ENCODE measurements at regions not wholly inside any gene's neighbourhood (a gene's known extent, or its start where the extent isn't known, plus 50 kb on each side); places are given as distances from the start of the nearest gene placed in this dataset.

DNA sequence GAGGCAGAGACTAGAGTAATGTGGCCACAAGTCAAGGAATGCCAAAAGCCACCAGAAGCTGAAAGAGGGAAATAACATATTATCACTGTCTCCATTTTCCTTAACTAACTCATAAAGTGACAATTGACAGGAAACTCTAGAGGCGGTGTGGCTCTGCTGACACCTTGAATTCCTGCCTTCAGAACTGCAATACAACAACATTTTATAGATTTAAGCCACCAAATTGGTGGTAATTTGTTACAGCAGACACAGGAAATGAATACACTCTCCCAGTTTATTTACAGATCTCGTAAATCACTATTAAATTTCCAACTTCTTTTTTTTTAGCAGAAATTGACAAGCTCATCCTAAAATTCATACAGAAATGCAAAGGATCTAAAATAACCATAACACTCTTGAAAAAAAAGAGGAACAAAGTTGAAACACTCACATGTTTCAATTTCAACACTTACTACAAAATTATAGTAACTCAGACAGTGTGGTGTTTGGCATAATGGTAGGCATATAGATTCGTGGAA, 449.9 kb downstream of the OTOL1 start:
- TF ChIP-seq, protein P1, sequence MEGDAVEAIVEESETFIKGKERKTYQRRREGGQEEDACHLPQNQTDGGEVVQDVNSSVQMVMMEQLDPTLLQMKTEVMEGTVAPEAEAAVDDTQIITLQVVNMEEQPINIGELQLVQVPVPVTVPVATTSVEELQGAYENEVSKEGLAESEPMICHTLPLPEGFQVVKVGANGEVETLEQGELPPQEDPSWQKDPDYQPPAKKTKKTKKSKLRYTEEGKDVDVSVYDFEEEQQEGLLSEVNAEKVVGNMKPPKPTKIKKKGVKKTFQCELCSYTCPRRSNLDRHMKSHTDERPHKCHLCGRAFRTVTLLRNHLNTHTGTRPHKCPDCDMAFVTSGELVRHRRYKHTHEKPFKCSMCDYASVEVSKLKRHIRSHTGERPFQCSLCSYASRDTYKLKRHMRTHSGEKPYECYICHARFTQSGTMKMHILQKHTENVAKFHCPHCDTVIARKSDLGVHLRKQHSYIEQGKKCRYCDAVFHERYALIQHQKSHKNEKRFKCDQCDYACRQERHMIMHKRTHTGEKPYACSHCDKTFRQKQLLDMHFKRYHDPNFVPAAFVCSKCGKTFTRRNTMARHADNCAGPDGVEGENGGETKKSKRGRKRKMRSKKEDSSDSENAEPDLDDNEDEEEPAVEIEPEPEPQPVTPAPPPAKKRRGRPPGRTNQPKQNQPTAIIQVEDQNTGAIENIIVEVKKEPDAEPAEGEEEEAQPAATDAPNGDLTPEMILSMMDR (IDR thresholded peaks at IDR 0.05) = no peak
- TF ChIP-seq POLR2AphosphoS5 (IDR thresholded peaks at IDR 0.05; ENCODE audit: insufficient read depth in 1 of 2, low read depth in 1 of 2) (no peak), POLR2A (IDR thresholded peaks at IDR 0.05) (no peak)
- no peak overlapping the region for H3K4me3 ChIP-seq
- H3K4me1 ChIP-seq = no peaks in the 10 kb centered on the region
- H3K27ac ChIP-seq = no peak overlapping the region
- no peaks in the 10 kb centered on the region for H3K27me3 ChIP-seq
- H3K36me3 ChIP-seq = no peaks in the 10 kb centered on the region
- intact Hi-C loops (cut with DNase I) = no loop called here
- no peak for DNase-seq (ENCODE audit: extremely low spot score in 2 of 2)
- no peaks in the 10 kb centered on the region for H3K9me3 ChIP-seq

GRCh38 chr3:161950318-161950868, 453.8 kb downstream of the OTOL1 start:
- DNase-seq (ENCODE audit: extremely low spot score in 2 of 2) = no peak
- no peaks in the 10 kb centered on the region for H3K36me3 ChIP-seq
- no peaks in the 10 kb centered on the region for H3K9me3 ChIP-seq
- H3K4me3 ChIP-seq = no peak overlapping the region
- intact Hi-C loops (cut with DNase I) = no loop called here
- no peaks in the 10 kb centered on the region for H3K4me1 ChIP-seq
- TF ChIP-seq POLR2AphosphoS5 (IDR thresholded peaks at IDR 0.05; ENCODE audit: insufficient read depth in 1 of 2, low read depth in 1 of 2) (no peak), POLR2A (IDR thresholded peaks at IDR 0.05) (no peak)
- TF ChIP-seq, protein P1 (IDR thresholded peaks at IDR 0.05) = no peak
- H3K27me3 ChIP-seq = no peaks in the 10 kb centered on the region
- no peak overlapping the region for H3K27ac ChIP-seq

DNA sequence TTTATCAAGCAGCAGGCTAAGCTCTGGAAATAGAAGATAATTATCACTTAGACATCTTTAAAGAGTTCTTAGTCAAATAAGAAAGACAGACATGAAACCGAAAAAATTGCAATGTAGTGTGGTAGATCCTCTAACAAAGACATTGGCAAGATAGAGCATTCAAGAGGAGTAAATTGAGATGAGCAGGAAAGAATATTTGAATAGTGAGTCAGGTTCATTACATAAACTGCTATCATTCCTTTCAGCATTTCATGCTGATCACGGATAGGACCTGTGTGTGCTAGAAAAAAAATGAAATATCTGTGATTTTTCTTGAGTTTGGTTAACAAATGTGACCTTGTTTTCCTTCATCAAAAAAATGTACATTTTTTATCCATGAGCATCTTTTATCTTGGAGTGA, 460.9 kb downstream of the OTOL1 start:
- Histone ChIP-seq H3K36me3 (no peaks in the 10 kb centered on the region), H3K4me1 (no peaks in the 10 kb centered on the region), H3K27ac (no peak overlapping the region), H3K27me3 (no peaks in the 10 kb centered on the region), H3K4me3 (no peak overlapping the region), H3K9me3 (no peaks in the 10 kb centered on the region)
- no peak for DNase-seq (ENCODE audit: extremely low spot score in 2 of 2)
- TF ChIP-seq POLR2AphosphoS5 (IDR thresholded peaks at IDR 0.05; ENCODE audit: insufficient read depth in 1 of 2, low read depth in 1 of 2) (no peak), POLR2A (IDR thresholded peaks at IDR 0.05) (no peak)
- TF ChIP-seq, protein P1 (IDR thresholded peaks at IDR 0.05) = no peak
- intact Hi-C loops (cut with DNase I) = no loop called here

DNA sequence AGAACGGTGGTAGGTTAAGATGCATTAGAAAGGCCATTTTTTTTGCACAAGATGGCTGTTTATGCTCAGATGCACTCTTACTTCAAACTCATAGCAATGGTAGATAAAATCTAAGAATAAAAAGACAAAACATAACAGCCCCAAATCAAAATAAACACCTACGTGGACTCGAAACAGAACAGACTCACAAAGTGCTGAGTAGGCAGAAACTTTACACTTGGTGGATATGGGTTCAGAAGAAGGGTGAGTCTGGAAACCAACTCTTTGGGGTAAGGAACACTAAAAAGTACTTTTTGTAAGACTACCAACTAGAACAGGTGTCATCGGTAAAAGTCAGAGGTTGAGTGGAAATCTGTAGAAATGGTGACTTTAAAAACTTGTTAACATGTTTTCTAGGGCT, 468.2 kb downstream of the OTOL1 start:
- H3K4me1 ChIP-seq = no peaks in the 10 kb centered on the region
- no peaks in the 10 kb centered on the region for H3K9me3 ChIP-seq
- TF ChIP-seq, protein P1 (IDR thresholded peaks at IDR 0.05) = no peak
- no peak for TF ChIP-seq POLR2AphosphoS5 (IDR thresholded peaks at IDR 0.05; ENCODE audit: insufficient read depth in 1 of 2, low read depth in 1 of 2)
- TF ChIP-seq POLR2A (IDR thresholded peaks at IDR 0.05) = no peak
- H3K27me3 ChIP-seq = no peaks in the 10 kb centered on the region
- intact Hi-C loops (cut with DNase I) = loop anchor here (5.0 kb wide), 1 partner anchor 1797 kb away; no protein-coding TSS in a partner anchor
- H3K27ac ChIP-seq = no peak overlapping the region
- DNase-seq (ENCODE audit: extremely low spot score in 2 of 2) = no peak
- H3K4me3 ChIP-seq = no peak overlapping the region
- no peaks in the 10 kb centered on the region for H3K36me3 ChIP-seq

- Histone ChIP-seq H3K36me3 (no peaks in the 10 kb centered on the region), H3K9me3 (no peaks in the 10 kb centered on the region), H3K4me3 (no peak overlapping the region), H3K27ac (no peak overlapping the region), H3K4me1 (no peaks in the 10 kb centered on the region), H3K27me3 (no peaks in the 10 kb centered on the region)
- intact Hi-C loops (cut with DNase I) = no loop called here
- no peak for DNase-seq (ENCODE audit: extremely low spot score in 2 of 2)
- TF ChIP-seq, protein P1 (IDR thresholded peaks at IDR 0.05) = no peak
- TF ChIP-seq POLR2A (IDR thresholded peaks at IDR 0.05) (no peak), POLR2AphosphoS5 (IDR thresholded peaks at IDR 0.05; ENCODE audit: insufficient read depth in 1 of 2, low read depth in 1 of 2) (no peak)
These were observed 473.3 kb downstream of the OTOL1 start for GRCh38 chr3:161969867-161970266.
